ENCODE measurements at regions not wholly inside any gene's neighbourhood (a gene's known extent, or its start where the extent isn't known, plus 50 kb on each side); places are given as distances from the start of the nearest gene placed in this dataset.
"Not testable (repeated sequence)": the region's sequence is repeated elsewhere in the genome, so short reads cannot be mapped to it uniquely, and the experiment has no call there.

GRCh38 chr14:87282266-87282665 is 710.7 kb downstream of the GALC start:
- H3K27me3 Mint-ChIP-seq: no peaks in the 10 kb centered on the region

GRCh38 chr14:87278415-87278814 is 714.6 kb downstream of the GALC start:
- Mint-ChIP-seq H3K27me3 (no peaks in the 10 kb centered on the region), H3K9me3 (peaks cover 3% of the 10 kb centered on the region in 2 donors), H3K36me3 (no peaks in the 10 kb centered on the region), H3K4me1 (no peaks in the 10 kb centered on the region), H3K27ac (no peak overlapping the region), H3K4me3 (no peak overlapping the region)
- no peak for ATAC-seq (replicated peaks)
- no peak for DNase-seq

More at GRCh38 chr14:87282266-87282665, 710.7 kb downstream of the GALC start:
- H3K9me3 Mint-ChIP-seq: peaks cover 0 to 1% of the 10 kb centered on the region in 2 donors
- no peak overlapping the region for H3K27ac Mint-ChIP-seq
- H3K4me1 Mint-ChIP-seq: no peaks in the 10 kb centered on the region
- H3K36me3 Mint-ChIP-seq: no peaks in the 10 kb centered on the region
- DNase-seq (no peak), ATAC-seq (replicated peaks) (no peak)
- no peak overlapping the region for H3K4me3 Mint-ChIP-seq

- ATAC-seq (replicated peaks): no peak
- H3K27ac Mint-ChIP-seq: no peak overlapping the region
- H3K4me3 Mint-ChIP-seq: no peak overlapping the region
- H3K27me3 Mint-ChIP-seq: no peaks in the 10 kb centered on the region
- no peaks in the 10 kb centered on the region for H3K4me1 Mint-ChIP-seq
- H3K9me3 Mint-ChIP-seq: peaks cover 3 to 7% of the 10 kb centered on the region in 2 donors
- no peak for DNase-seq
- H3K36me3 Mint-ChIP-seq: no peaks in the 10 kb centered on the region
Observed at GRCh38 chr14:87271331-87271730, 721.7 kb downstream of the GALC start.

GRCh38 chr14:87268997-87269396 is 724.0 kb downstream of the GALC start:
- no peak for DNase-seq
- H3K36me3 Mint-ChIP-seq: no peaks in the 10 kb centered on the region
- H3K9me3 Mint-ChIP-seq: peaks cover 3 to 7% of the 10 kb centered on the region in 2 donors
- H3K4me1 Mint-ChIP-seq: no peaks in the 10 kb centered on the region
- no peak overlapping the region for H3K27ac Mint-ChIP-seq
- H3K4me3 Mint-ChIP-seq: no peak overlapping the region
- ATAC-seq (replicated peaks): no peak
- H3K27me3 Mint-ChIP-seq: no peaks in the 10 kb centered on the region

- H3K9me3 Mint-ChIP-seq: peaks cover 0 to 5% of the 10 kb centered on the region in 2 donors
- no peak for ATAC-seq (replicated peaks)
Observed at GRCh38 chr14:87264796-87265195, 728.2 kb downstream of the GALC start.

GRCh38 chr14:87264272-87264785 is 728.7 kb downstream of the GALC start:
- peaks cover 0 to 5% of the 10 kb centered on the region in 2 donors for H3K9me3 Mint-ChIP-seq
- ATAC-seq (replicated peaks) (no peak), DNase-seq (no peak)
- H3K27me3 Mint-ChIP-seq: no peaks in the 10 kb centered on the region
- no peak overlapping the region for H3K4me3 Mint-ChIP-seq
- H3K4me1 Mint-ChIP-seq: no peaks in the 10 kb centered on the region
- no peak overlapping the region for H3K27ac Mint-ChIP-seq
- no peaks in the 10 kb centered on the region for H3K36me3 Mint-ChIP-seq

More at GRCh38 chr14:87264796-87265195, 728.2 kb downstream of the GALC start:
- H3K27ac Mint-ChIP-seq: no peak overlapping the region
- no peak overlapping the region for H3K4me3 Mint-ChIP-seq
- no peaks in the 10 kb centered on the region for H3K4me1 Mint-ChIP-seq
- no peak for DNase-seq
- H3K36me3 Mint-ChIP-seq: no peaks in the 10 kb centered on the region
- H3K27me3 Mint-ChIP-seq: no peaks in the 10 kb centered on the region

GRCh38 chr14:87261621-87262020 is 731.4 kb downstream of the GALC start:
- ATAC-seq (replicated peaks) (no peak), DNase-seq (no peak)
- Mint-ChIP-seq H3K4me1 (no peaks in the 10 kb centered on the region), H3K27ac (no peak overlapping the region), H3K27me3 (no peaks in the 10 kb centered on the region), H3K4me3 (no peak overlapping the region), H3K9me3 (peaks cover 0 to 12% of the 10 kb centered on the region in 2 donors), H3K36me3 (no peaks in the 10 kb centered on the region)

- Mint-ChIP-seq H3K4me3 (no peak overlapping the region), H3K9me3 (peaks cover 0 to 12% of the 10 kb centered on the region in 2 donors), H3K27me3 (no peaks in the 10 kb centered on the region), H3K36me3 (no peaks in the 10 kb centered on the region), H3K4me1 (no peaks in the 10 kb centered on the region), H3K27ac (no peak overlapping the region)
- DNase-seq: no peak
- no peak for ATAC-seq (replicated peaks)
Observed at GRCh38 chr14:87260460-87260859, 732.5 kb downstream of the GALC start.

- Mint-ChIP-seq H3K4me3 (no peak overlapping the region), H3K27ac (no peak overlapping the region), H3K36me3 (no peaks in the 10 kb centered on the region), H3K27me3 (no peaks in the 10 kb centered on the region), H3K4me1 (no peaks in the 10 kb centered on the region), H3K9me3 (peaks cover 0 to 10% of the 10 kb centered on the region in 2 donors)
- DNase-seq: no peak
- no peak for ATAC-seq (replicated peaks)
Observed at GRCh38 chr14:87257421-87257820, 735.6 kb downstream of the GALC start.

GRCh38 chr14:87255058-87255457 is 737.9 kb downstream of the GALC start:
- peaks cover 0 to 10% of the 10 kb centered on the region in 2 donors for H3K9me3 Mint-ChIP-seq
- no peaks in the 10 kb centered on the region for H3K4me1 Mint-ChIP-seq
- no peaks in the 10 kb centered on the region for H3K27me3 Mint-ChIP-seq
- DNase-seq (no peak), ATAC-seq (replicated peaks) (no peak)
- H3K36me3 Mint-ChIP-seq: no peaks in the 10 kb centered on the region
- H3K27ac Mint-ChIP-seq: no peak overlapping the region
- no peak overlapping the region for H3K4me3 Mint-ChIP-seq

- no peak for DNase-seq
- H3K4me3 Mint-ChIP-seq: no peak overlapping the region
- H3K27me3 Mint-ChIP-seq: no peaks in the 10 kb centered on the region
- H3K4me1 Mint-ChIP-seq: no peaks in the 10 kb centered on the region
- H3K36me3 Mint-ChIP-seq: no peaks in the 10 kb centered on the region
- peaks cover 0 to 10% of the 10 kb centered on the region in 2 donors for H3K9me3 Mint-ChIP-seq
- no peak for ATAC-seq (replicated peaks)
- H3K27ac Mint-ChIP-seq: no peak overlapping the region
Observed at GRCh38 chr14:87254331-87254874, 738.6 kb downstream of the GALC start.

GRCh38 chr14:87253791-87254190 is 739.2 kb downstream of the GALC start:
- not testable (repeated sequence) for H3K27ac Mint-ChIP-seq; H3K27me3 Mint-ChIP-seq; DNase-seq; H3K4me3 Mint-ChIP-seq; H3K4me1 Mint-ChIP-seq; ATAC-seq (replicated peaks); H3K9me3 Mint-ChIP-seq; H3K36me3 Mint-ChIP-seq

- no peaks in the 10 kb centered on the region for H3K4me1 Mint-ChIP-seq
- H3K27ac Mint-ChIP-seq: no peak overlapping the region
- H3K4me3 Mint-ChIP-seq: no peak overlapping the region
- peaks cover 0 to 9% of the 10 kb centered on the region in 2 donors for H3K9me3 Mint-ChIP-seq
- no peaks in the 10 kb centered on the region for H3K27me3 Mint-ChIP-seq
- no peak for DNase-seq
- no peak for ATAC-seq (replicated peaks)
- no peaks in the 10 kb centered on the region for H3K36me3 Mint-ChIP-seq
Observed at GRCh38 chr14:87252103-87252502, 740.9 kb downstream of the GALC start.

GRCh38 chr14:87251011-87251410 is 742.0 kb downstream of the GALC start:
- no peaks in the 10 kb centered on the region for H3K36me3 Mint-ChIP-seq
- no peak overlapping the region for H3K4me3 Mint-ChIP-seq
- H3K9me3 Mint-ChIP-seq: peaks cover 0 to 11% of the 10 kb centered on the region in 2 donors
- ATAC-seq (replicated peaks) (no peak), DNase-seq (no peak)
- H3K4me1 Mint-ChIP-seq: no peaks in the 10 kb centered on the region
- H3K27me3 Mint-ChIP-seq: no peaks in the 10 kb centered on the region
- H3K27ac Mint-ChIP-seq: no peak overlapping the region

GRCh38 chr14:87241018-87241768 is 751.8 kb downstream of the GALC start:
- ATAC-seq (replicated peaks): no peak
- Mint-ChIP-seq H3K9me3 (peaks cover 14 to 20% of the 10 kb centered on the region in 2 donors), H3K27ac (no peak overlapping the region), H3K27me3 (no peaks in the 10 kb centered on the region), H3K4me1 (no peaks in the 10 kb centered on the region), H3K4me3 (no peak overlapping the region), H3K36me3 (no peaks in the 10 kb centered on the region)
- no peak for DNase-seq
